Sigmoid colon (tissue), 6 donors: ENCODE measurements at regions not wholly inside any gene's neighbourhood (a gene's known extent, or its start where the extent isn't known, plus 50 kb on each side); places are given as distances from the start of the nearest gene placed in this dataset.

Experiments used
- DNase-seq: peaks from one replicate; pipeline ENCODE4 v3.0.0-alpha.2; 2019
- H3K27ac ChIP-seq, 4 donors: fragments of 200-600 bp; sonication (generic); one replicate each; pipeline ENCODE4 v1.5.1; 2016 to 2019; ENCODE audit warnings: mild to moderate bottlenecking in 1 of 4
- H3K27me3 ChIP-seq, 3 donors: fragments of 200-600 bp; sonication (generic); one replicate each; pipeline ENCODE4 v1.5.1; 2019; ENCODE audit warnings: mild to moderate bottlenecking in 1 of 3
- H3K36me3 ChIP-seq, 4 donors: fragments of 200-600 bp; sonication (generic); one replicate each; pipeline ENCODE4 v1.5.1; 2016 to 2019
- H3K4me1 ChIP-seq, 4 donors: fragments of 200-600 bp; sonication (generic); one replicate each; pipeline ENCODE4 v1.5.1; 2017 to 2019
- H3K4me3 ChIP-seq, 4 donors: fragments of 200-600 bp; sonication (generic); one replicate each; pipeline ENCODE4 v1.5.1; 2017 to 2019; ENCODE audit warnings: mild to moderate bottlenecking in 2 of 4, moderate library complexity in 1 of 4
- H3K9me3 ChIP-seq, 4 donors: fragments of 200-600 bp in 3 of 4; sonication (generic) in 3 of 4; one replicate each; pipeline versions ENCODE4 v1.5.1 to v1.6.1; 2013 to 2019
- EP300 ChIP-seq, 4 donors: sonication (generic); formaldehyde crosslinking; IDR thresholded peaks; one replicate each; pipeline ENCODE4 v1.6.1; 2017; ENCODE audit warnings: antibody characterized with exemption in 4 of 4
- POLR2A ChIP-seq, 2 donors: fragments of 450-650 bp; IDR thresholded peaks; one replicate each; pipeline ENCODE4 v1.6.1; 2016; ENCODE audit warnings: antibody characterized with exemption in 2 of 2, mild to moderate bottlenecking in 2 of 2, moderate library complexity in 2 of 2
- POLR2AphosphoS5 ChIP-seq, 4 donors: sonication (generic); formaldehyde crosslinking; IDR thresholded peaks; one replicate each; pipeline ENCODE4 v1.6.1; 2017; ENCODE audit warnings: antibody characterized with exemption in 4 of 4
- WGBS, 2 donors: extraction: QIAGEN DNeasy Blood & Tissue Kit; methylation state at CpG; one replicate each; pipeline ENCODE4 v1.1.7; 2013; 5-methylcytosine and 5-hydroxymethylcytosine counted together
- intact Hi-C: fragments of 100-400 bp; cut with DNase I; formaldehyde crosslinking; loops from one replicate; pipeline ENCODE4 v1.15.1; 2023
- TF ChIP-seq, protein P1 (sequence below), 4 experiments: fragments of 450-650 bp in 3 of 4; fragments of 200-600 bp in 1 of 4; IDR thresholded peaks; one replicate each; pipeline ENCODE4 v1.5.1; 2016 to 2019; ENCODE audit warnings: antibody characterized with exemption in 4 of 4, mild to moderate bottlenecking in 3 of 4, moderate library complexity in 2 of 4
- donor health status: healthy with polysubstance abuse.
- donor health status: healthy.

DNA sequence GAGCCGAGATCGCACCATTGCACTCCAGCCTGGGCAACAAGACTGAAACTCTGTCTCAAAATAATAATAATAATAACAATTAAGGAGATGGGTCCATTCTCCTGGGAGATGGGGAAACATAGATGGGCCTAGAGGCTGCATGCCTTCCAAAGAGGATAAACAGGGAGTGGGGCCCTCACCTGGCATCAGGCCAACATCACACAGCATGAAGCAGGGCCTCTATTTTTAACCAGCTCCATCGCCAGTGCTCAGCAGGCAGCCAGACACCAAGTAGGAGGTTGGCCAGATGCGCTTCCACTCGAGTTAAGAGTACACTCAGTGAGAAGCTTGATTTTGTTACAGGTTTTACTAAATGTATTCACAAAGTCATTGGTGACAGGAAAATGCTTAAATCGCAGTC is 352.0 kb downstream of the RRAGC start:
- H3K4me3 ChIP-seq: no peak overlapping the region
- intact Hi-C loops: no loop called here
- H3K27ac ChIP-seq: no peak overlapping the region
- no peak for TF ChIP-seq POLR2A (IDR thresholded peaks at IDR 0.05)
- TF ChIP-seq EP300 (IDR thresholded peaks at IDR 0.05): no peak
- TF ChIP-seq POLR2AphosphoS5 (IDR thresholded peaks at IDR 0.05): no peak
- TF ChIP-seq, protein P1, sequence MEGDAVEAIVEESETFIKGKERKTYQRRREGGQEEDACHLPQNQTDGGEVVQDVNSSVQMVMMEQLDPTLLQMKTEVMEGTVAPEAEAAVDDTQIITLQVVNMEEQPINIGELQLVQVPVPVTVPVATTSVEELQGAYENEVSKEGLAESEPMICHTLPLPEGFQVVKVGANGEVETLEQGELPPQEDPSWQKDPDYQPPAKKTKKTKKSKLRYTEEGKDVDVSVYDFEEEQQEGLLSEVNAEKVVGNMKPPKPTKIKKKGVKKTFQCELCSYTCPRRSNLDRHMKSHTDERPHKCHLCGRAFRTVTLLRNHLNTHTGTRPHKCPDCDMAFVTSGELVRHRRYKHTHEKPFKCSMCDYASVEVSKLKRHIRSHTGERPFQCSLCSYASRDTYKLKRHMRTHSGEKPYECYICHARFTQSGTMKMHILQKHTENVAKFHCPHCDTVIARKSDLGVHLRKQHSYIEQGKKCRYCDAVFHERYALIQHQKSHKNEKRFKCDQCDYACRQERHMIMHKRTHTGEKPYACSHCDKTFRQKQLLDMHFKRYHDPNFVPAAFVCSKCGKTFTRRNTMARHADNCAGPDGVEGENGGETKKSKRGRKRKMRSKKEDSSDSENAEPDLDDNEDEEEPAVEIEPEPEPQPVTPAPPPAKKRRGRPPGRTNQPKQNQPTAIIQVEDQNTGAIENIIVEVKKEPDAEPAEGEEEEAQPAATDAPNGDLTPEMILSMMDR (IDR thresholded peaks at IDR 0.05): no peak
- no peaks in the 10 kb centered on the region for H3K4me1 ChIP-seq
- no peaks in the 10 kb centered on the region for H3K36me3 ChIP-seq
- no peaks in the 10 kb centered on the region for H3K9me3 ChIP-seq
- DNase-seq: no peak
- 84 to 87% methylated on average over 6 of the region's 6 CpGs for WGBS, 2 donors
- peaks cover 0 to 32% (median 0%) of the 10 kb centered on the region in 3 donors for H3K27me3 ChIP-seq

GRCh38 chr1:38505944-38506343 is 353.6 kb downstream of the RRAGC start:
- intact Hi-C loops: no loop called here
- WGBS, 2 donors: 40 to 42% methylated on average over 8 of the region's 8 CpGs
- Histone ChIP-seq H3K36me3 (no peaks in the 10 kb centered on the region), H3K9me3 (no peaks in the 10 kb centered on the region), H3K4me3 (no peak overlapping the region), H3K4me1 (no peaks in the 10 kb centered on the region), H3K27ac (no peak overlapping the region), H3K27me3 (peaks cover 0 to 24% (median 0%) of the 10 kb centered on the region in 3 donors)
- no peak for DNase-seq
- TF ChIP-seq EP300 (IDR thresholded peaks at IDR 0.05): no peak
- TF ChIP-seq, protein P1 (IDR thresholded peaks at IDR 0.05): no peak
- TF ChIP-seq POLR2AphosphoS5 (IDR thresholded peaks at IDR 0.05): no peak
- TF ChIP-seq POLR2A (IDR thresholded peaks at IDR 0.05): no peak

GRCh38 chr1:38502758-38503157 is 356.8 kb downstream of the RRAGC start:
- H3K27ac ChIP-seq: no peak overlapping the region
- TF ChIP-seq POLR2A (IDR thresholded peaks at IDR 0.05) (no peak), POLR2AphosphoS5 (IDR thresholded peaks at IDR 0.05) (no peak), EP300 (IDR thresholded peaks at IDR 0.05) (no peak)
- TF ChIP-seq, protein P1 (IDR thresholded peaks at IDR 0.05): no peak
- no peaks in the 10 kb centered on the region for H3K9me3 ChIP-seq
- no peak overlapping the region for H3K4me3 ChIP-seq
- H3K4me1 ChIP-seq: no peaks in the 10 kb centered on the region
- WGBS, 2 donors: 28 to 37% methylated on average over 4 of the region's 4 CpGs
- peaks cover 0 to 11% (median 0%) of the 10 kb centered on the region in 3 donors for H3K27me3 ChIP-seq
- no peaks in the 10 kb centered on the region for H3K36me3 ChIP-seq
- no peak for DNase-seq
- intact Hi-C loops: no loop called here

GRCh38 chr1:38500891-38501290 is 358.7 kb downstream of the RRAGC start:
- H3K27ac ChIP-seq: no peak overlapping the region
- H3K4me1 ChIP-seq: no peaks in the 10 kb centered on the region
- TF ChIP-seq POLR2AphosphoS5 (IDR thresholded peaks at IDR 0.05): no peak
- TF ChIP-seq POLR2A (IDR thresholded peaks at IDR 0.05): no peak
- no peak for TF ChIP-seq EP300 (IDR thresholded peaks at IDR 0.05)
- TF ChIP-seq, protein P1 (IDR thresholded peaks at IDR 0.05): no peak
- DNase-seq: no peak
- H3K4me3 ChIP-seq: no peak overlapping the region
- peaks cover 0 to 4% (median 0%) of the 10 kb centered on the region in 3 donors for H3K27me3 ChIP-seq
- H3K36me3 ChIP-seq: no peaks in the 10 kb centered on the region
- 60 to 85% methylated on average over 2 of the region's 2 CpGs for WGBS, 2 donors
- no peaks in the 10 kb centered on the region for H3K9me3 ChIP-seq
- intact Hi-C loops: no loop called here

DNA sequence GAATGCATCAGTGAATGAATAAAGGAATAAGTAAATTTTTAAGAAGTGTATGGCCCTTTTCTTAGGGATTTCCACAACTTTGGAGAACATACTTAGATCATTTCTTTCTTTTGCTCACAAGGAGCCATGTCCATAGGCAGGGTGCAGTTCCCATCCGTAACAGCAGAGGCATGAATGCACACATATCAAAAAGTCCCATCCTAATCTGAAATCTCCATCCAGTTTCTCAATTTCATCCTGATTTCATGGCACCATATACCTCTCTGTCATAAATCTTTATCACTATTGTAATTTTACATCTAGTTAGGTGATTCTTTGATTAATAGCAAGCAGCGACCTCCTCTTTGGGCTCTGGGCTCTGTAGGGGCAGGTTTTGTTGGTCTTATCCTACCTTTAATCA is 359.2 kb downstream of the RRAGC start:
- intact Hi-C loops: no loop called here
- H3K27me3 ChIP-seq: no peaks in the 10 kb centered on the region

More for the DNA sequence above, 359.2 kb downstream of the RRAGC start:
- no peak overlapping the region for H3K27ac ChIP-seq
- no peak overlapping the region for H3K4me3 ChIP-seq
- H3K9me3 ChIP-seq: no peaks in the 10 kb centered on the region
- no peak for TF ChIP-seq EP300 (IDR thresholded peaks at IDR 0.05)
- no peak for TF ChIP-seq POLR2AphosphoS5 (IDR thresholded peaks at IDR 0.05)
- TF ChIP-seq POLR2A (IDR thresholded peaks at IDR 0.05): no peak
- TF ChIP-seq, protein P1 (IDR thresholded peaks at IDR 0.05): no peak
- no peaks in the 10 kb centered on the region for H3K4me1 ChIP-seq
- DNase-seq: no peak
- 53 to 79% methylated on average over 2 of the region's 2 CpGs for WGBS, 2 donors
- H3K36me3 ChIP-seq: no peaks in the 10 kb centered on the region
